NCI-H128 (cell line): ENCODE measurements at regions not wholly inside any gene's neighbourhood (a gene's known extent, or its start where the extent isn't known, plus 50 kb on each side); places are given as distances from the start of the nearest gene placed in this dataset.

Experiments used
- DNase-seq: peaks from one replicate; lab custom pipeline; 2025; ENCODE audit not compliant: unreplicated experiment; lab: John Stamatoyannopoulos, UW

DNA sequence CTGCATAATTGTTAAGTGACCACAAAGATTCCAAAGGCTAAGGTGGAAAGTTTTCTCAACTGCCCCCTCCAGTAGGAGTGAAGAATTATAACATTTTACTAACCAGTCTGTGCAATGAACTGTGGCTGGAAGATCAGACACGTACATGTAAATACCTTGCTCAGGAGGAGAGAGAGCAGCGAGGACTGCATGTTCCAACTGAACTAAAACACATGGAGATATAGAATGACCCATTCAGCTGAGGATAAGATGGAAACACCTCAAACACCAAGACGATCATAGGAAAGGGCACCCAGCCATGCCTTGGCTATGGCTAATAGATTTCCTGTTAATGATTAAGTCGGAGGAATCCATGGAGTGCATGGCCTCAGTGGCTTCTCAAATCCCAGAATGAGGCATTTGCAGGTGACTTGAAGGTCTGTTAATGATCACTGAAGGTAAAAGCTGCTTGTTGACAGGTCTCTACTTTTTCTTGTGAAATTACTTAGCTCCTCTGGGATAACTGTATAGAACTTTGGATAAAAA, 875.6 kb downstream of the TFAP2A start:
- no peak for DNase-seq

DNA sequence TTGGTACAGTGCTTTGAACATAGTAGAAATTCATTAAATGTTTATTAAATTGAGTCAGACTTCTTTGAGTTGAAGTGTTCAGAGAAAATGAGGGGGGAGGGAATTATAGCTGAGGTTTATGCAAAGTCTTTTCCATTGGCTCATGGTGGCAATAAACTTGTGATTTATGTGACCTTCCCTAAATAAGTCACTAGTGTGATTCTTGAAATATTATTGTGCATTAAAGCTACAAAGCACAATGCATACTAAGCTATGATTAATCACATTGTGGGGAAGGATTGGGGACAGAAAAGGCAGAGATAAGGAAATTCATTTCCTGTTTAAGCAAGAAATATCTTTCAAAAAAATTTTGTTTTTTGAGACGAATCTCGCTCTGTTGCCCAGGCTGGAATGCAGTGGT, 877.5 kb downstream of the TFAP2A start:
- no peak for DNase-seq

DNA sequence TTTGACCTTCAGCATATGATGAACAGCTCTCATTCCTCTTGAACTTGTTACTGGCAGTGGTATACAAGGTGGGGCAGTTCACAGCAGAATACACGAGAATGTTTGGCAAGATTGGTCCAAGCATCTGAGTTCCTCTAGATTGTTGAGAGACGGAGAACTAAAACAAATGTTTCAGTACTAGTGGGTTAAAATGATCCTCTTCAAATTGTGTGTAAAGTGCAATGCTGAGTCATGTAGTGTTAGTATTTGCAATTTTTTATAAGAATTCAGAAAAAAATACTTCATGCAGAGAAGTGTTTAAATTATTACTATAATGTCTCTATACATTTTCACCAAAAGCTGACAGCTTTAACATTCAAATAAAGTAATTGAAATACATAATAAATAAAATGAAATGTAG, 879.8 kb downstream of the TFAP2A start:
- no peak for DNase-seq

DNA sequence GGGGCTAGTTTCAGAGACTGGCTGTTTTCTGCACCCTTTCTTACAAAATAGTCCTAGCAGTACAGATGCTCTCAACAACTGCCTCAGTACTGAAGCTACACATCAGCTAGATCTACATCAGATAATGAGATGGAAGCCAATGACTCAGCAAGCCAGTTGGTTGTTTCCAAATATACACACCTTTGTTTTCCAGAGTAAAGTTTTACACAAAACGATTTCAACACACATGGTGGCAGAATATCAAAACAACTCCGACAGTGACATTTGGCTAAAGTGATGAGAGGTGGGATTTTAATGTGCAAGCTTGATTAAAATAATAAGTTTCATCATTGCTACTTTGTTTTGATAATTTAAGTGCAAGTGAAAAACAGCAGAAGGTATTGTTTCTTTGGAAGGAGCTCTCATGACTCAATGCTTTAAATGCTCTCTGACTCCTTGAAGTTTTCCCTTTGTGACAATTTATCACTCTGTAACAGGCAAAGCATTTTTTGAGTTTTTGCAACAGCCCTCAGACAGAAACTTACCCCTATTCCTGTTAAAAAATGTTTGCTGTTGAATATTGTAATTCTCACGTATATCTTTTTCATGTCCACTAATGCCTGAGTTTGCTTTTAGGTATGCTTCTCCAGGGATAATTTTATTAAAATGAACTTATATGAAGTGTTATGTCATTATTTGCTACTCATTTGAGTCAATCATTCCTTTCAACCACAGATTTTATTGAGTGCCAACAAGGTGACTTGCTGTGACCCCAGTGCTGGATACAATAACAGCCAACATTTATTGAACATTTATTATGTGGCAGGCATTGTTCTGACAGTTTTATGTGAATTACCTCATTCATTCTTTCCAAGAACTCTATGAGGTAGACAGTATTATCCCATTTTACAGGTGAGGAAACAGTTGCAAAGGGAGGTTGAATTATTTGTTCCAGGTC, 882.0 kb downstream of the TFAP2A start:
- DNase-seq: no peak

DNA sequence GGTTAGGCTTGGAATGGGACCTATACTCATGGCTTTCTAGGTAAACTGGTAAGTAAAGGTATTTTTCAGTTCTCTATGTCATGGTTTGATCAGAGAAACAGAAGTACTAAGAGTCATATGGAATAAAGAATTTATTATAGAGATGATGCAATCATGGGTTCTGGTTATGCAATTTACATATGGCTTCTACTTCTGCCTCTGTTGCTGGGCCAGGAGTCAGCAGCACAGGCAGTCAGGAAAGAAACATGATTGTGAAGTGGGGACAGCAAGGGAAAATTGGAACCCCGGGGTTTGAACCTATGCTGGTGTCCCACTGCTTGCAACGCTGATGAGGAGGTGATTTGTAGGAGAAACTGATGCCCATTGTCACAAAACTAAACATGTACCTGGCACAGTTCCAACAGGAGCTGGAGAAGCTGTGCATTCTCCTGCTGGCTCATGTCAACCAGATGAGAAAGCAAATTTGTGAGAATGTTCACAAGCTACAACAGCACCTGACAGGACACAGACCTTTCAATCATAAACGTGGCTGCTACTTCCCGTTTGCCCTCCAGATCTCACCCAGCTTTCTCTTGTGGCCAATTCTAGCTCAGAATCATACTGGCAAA, 887.1 kb downstream of the TFAP2A start:
- DNase-seq: no peak

DNA sequence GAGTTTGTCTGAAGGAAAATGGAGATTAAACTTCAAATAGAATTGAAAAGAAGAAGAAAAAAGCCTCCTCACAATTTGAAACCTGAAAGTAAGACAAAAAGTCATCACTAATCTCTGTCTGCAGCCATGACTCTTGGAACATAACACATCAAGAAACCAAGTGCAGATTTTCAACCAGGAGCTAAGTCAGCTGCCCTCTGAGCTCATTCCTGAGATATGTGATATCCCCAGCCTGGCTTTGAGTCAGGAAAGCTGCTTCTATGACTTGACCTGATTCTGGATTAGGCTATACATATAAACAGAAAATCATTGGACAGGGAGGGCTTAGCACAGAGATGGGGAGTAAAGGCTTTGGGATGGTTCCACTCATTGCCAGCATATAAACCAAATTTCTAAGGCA, 891.4 kb downstream of the TFAP2A start:
- DNase-seq: no peak

DNA sequence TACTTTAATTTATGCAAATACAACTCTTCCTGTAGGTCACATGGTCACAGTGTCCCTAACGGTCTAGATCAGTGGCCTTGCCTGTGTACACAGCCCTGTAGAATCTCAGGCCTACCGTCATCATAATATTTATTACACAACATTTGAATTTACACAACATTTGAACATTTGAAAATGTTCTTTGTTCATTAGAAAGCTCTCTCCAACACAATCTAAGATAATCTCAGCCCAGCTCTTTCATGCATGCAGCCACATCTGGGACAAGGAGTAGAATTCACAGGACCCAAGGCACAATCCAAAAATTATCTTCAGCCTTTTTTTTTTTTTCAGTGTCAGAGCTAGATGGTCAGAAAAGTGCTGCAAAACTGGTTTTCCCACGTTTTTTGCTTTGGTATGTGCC, 892.8 kb downstream of the TFAP2A start:
- DNase-seq: no peak

DNA sequence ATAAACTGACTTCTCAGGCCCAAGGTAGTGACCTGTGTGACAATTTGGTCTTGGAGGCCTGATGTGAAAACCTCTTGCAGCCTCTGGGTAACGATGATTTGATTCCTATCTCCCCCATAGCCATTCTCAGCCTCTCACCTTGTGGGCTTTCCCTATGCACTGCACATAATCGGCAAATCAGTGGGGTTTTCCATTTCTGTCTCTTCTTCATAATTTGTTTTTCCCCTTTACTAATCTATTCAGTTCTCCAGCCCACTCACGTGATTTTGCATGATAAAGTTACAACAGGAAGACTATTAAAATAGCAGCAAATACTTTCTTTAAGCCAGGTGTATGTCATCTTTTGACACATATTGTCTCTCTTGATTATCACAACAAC, 893.7 kb downstream of the TFAP2A start:
- DNase-seq: no peak

DNA sequence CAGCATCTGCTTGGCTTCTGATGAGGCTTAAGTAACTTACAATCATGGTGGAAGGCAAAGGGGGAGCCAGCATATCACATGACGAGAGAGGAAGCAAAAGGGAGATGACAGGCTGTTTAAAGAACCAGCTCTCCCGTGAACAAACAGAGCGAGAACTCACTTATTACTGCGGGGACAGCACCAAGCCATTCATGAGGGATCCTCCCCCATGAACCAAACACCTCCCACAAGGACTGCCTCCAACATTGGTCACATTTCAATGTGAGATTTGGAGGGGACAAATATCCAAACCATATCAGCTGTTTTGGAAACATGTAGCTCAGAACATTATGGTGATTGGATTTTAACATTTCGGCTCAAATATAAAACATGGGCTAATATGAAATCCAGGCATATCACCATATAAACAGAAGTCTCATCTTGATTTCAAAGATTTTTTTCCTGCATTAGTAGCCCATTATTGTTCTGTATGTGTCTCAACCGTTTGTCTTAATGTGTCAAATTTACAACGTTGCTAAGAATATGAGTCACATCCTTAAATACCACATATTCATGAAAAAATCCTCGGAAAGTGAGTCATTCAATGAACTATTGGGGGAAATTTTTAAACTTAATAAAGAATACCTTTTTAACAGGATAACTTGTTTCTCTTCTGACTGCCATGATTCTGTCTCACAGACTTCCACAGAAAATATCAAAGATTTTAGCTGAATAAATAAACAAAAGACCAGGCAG, 894.3 kb downstream of the TFAP2A start:
- no peak for DNase-seq

DNA sequence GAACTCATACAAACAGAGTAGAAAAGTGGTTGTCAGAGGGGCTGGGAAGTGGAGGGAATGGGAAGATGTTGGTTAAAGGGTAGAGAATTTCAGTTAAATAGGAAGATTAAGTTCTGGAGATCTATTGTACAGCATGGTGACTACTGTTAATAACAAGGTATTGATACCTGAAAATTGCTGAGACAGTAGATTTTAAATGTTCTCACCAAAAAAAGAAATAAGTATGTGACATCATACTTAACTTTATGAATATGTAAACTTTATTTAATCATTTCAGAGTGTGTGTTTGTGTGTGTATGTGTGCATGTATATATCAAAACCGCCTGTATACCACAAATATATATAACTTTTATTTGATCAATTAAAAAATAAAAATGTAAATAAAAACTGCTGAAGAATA, 896.4 kb downstream of the TFAP2A start:
- DNase-seq: no peak

DNA sequence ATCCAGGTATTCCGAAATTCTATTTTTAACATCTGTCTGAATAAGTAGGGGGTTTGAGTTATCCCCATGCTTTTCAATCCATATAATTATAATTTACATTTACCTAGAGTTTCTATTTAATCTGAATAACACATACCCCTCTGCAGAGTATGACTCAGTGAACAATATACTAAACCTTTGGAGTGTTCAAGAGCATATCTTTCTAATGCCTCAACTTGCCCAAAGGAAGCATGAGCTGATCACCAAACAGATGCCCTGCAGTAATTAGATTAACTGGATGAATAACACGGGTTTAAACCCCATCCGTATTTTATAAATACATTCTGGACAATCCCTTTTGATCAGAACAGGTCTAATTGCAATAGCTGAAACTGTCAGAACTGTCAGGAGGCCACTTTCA, 897.1 kb downstream of the TFAP2A start:
- DNase-seq: no peak

DNA sequence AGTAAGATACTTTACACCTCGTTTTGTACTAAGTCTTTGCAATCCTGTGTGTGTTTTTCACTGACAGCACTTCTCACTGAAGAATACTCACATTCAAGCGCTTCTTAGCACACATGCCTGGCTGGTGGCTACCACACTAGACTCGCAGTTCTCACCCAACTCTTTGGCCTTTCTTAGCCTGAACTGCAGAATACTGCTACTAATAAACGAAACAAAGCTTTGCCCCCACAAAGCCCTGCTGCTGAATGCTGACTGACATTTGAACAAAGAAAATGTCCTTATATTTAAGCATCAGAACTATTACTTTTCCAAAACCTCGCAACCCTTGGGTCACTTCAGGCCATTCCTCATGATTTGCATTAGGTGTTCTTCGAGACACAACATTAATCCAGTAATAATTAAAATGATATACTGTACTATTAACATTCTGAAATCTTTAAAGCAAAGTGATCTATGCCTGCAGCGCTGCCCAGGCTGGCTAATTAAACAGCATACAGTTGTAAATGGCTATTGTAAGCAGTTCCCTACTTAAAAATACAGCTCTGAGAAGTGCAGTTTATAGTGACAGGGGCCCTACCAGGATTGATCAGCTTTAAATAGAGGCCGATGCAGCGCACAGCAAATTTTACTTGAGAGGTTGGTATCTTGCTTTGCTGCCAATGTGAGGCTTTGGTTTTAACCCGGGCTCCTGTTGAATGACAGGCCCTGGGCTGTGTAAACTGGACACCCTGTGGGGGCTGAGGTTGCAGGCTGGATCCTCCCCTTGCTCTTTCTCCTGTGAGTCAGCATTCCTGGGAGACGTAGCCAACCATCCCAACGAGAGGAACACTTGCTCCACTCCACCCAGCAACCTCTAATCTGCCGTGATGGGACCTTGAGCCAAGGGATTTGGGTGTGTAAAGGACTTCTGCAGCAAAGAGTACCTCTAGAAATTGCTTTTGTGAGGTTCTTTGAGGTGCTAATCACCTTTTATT, 899.0 kb downstream of the TFAP2A start:
- DNase-seq: no peak

DNA sequence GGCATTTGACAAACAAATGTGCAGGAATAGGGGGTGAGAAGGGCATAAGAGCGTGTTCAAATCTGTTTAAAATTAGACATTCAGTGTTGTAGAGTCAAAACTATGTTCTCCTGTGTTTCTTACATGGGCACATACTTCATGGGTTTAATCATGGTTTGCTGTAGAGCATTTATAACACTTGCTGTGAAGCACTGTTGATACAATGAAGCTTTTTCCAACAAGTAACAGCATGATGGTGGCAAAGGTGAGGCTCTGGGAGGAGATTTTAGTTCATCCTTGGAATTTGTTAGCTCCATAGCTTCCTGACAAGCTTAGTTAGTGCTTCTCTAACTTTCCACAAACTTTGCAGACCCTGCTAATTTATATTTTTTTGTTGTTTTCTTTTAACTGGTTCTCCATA, 900.7 kb downstream of the TFAP2A start:
- no peak for DNase-seq

DNA sequence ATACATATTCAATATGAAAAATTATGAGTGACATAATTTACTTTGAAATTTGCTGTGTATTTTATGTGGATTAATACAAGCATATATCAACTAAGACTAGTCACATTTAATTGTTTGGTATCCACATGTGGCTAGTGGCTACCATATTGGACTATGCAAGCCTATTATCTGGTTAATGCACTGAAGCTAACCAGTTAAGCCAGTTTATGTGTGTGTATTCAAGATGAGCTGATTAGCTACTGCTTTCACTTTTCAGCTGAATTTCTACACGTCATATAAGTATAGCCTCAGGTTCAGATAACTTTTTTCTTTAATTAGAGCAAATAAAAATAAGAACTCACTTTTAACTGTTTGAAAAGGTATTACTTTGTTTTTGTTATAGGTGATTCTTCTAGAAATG, 903.7 kb downstream of the TFAP2A start:
- no peak for DNase-seq

DNA sequence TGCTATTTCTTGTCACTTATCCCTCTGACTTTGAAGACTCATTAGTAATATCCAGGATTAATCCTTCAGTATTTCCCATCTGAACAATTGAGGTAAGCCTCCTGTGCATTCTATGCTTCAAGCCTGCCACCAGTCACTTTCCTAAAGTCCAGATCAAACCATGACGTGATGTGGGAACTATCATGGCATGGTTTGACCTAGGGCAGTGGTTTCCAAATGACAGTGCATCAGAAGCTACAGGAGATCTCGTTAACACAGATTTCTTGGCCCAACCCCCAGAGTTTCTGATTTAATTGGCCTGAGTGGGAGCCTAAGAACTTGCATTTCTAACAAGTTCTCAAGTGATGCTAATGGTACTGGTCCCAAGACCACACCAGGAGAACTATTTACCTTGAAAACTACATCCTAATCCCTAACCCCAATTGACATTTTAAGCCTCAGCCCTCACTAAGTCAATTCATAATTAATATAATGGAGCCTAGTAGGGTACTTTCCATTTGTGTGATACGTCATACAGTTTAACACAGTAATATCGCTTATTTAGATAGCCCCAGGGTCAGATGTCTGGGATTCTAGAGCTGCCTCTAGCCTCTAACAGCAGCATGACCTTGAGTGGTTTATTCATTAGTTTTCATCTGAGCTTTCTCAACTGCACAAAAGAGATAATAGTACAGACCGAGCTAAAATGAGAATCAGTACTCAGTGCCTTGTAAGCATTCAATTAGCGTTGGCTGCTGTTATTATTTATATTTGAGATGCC, 907.6 kb downstream of the TFAP2A start:
- DNase-seq: no peak

DNA sequence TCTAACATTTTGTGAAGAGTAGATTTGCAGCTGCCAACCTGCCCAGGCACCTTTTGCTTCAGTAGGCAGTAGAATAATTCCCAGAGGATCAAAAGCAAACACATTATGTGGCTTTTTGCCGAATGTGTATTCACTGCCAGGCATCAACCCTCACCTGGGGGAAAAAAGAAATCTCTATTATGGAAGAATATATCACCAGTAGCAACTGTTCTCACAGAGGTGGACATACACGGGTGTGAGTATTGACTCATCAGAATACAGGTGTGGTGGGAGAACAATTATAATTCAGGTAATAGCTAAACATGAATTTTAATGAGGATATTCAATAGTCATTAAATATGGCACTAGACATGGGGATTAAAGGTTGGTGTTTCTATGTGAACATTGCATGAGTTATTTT, 910.7 kb downstream of the TFAP2A start:
- peak; percentile 48 for DNase-seq

DNA sequence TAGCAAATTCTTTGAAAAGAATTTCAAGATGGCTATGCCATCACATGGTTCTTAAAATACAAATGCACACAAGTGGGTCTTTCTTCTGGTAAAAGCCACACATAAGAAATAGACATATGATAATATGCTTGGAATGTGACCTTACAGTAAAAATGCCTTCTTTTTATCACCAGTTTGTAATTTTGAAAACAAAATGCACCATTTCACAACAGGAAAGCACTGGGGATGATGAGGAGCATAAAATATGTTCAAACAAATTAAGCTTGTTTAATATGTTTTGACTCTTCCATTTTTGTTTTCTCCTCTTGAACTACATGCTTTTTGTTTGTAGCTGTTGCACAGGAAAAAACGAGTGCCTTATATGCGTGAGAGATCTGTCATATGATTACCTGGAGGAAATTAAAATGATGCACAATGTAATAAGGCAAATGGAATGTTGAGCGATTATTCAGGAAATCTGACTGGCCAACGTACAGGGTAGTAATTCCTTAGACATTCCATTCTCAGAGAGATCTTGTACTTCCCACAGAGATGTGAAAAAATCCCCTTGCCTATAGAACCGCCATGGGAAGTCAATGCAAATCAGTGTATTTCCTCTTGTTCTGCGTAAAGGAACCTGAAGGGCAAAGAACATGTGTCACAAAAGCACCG, 911.6 kb downstream of the TFAP2A start:
- DNase-seq: no peak

DNA sequence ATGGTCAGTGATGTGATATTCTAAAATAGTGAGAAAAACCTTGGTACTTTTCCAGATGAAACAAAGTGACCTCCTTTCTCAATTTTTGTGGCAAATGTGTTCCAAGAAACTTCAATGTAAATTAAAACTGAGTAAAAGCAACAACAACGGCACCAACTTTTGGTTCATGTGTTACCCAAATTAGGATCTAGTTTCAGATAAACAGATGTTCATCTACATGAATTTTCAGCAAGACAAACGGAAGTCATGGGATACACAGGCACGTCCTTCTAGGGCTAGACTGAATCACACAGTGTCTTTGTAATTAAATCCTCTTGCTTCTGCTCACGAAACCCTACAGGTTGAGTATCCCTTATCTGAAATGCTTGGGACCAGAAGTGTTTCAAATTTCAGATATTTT, 915.2 kb downstream of the TFAP2A start:
- DNase-seq: no peak

DNA sequence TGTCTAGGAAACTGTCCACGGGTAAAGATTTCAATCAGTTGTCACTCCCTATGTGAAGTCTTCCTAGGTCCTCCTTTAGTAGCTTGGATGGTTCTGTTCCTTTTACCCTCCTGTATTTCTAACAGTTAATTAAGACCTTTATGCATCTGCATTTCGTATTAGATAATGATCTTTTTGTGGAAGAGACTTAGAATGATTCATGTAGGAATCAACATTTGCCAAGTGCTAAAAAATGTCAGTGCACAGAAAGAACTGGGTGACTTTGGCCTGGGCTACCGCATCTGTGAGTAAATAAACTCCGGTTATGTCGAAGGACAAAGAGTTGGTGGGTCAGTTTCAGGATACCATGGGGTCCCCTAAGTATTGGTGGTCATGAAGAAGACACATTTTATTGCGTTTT, 918.0 kb downstream of the TFAP2A start:
- DNase-seq: no peak
